SU-DHL-6 (cell line): ENCODE measurements at regions not wholly inside any gene's neighbourhood (a gene's known extent, or its start where the extent isn't known, plus 50 kb on each side); places are given as distances from the start of the nearest gene placed in this dataset.

Source experiments
- H2AFZ ChIP-seq: fragments of 200-600 bp; sonication (generic); 2 replicates; pipeline ENCODE4 v1.6.1; 2014; ENCODE audit warnings: low read depth, mild to moderate bottlenecking, moderate library complexity, mixed read lengths, antibody characterized with exemption, low read length; ENCODE audit not compliant: severe bottlenecking
- H3F3A ChIP-seq: fragments of 200-600 bp; shearing (Covaris generic); 2 replicates; pipeline ENCODE4 v1.6.0; 2016; ENCODE audit warnings: antibody characterized with exemption, mild to moderate bottlenecking; ENCODE audit not compliant: insufficient read depth
- H3K27ac ChIP-seq: fragments of 200-600 bp; sonication (generic); 2 replicates; pipeline ENCODE4 v1.5.1; 2016; ENCODE audit warnings: low read depth, mild to moderate bottlenecking, low read length, moderate library complexity, mixed read lengths
- H3K27me3 ChIP-seq: fragments of 200-600 bp; sonication (generic), shearing (Covaris generic); 2 replicates; pipeline ENCODE4 v1.6.0; 2014; ENCODE audit warnings: mild to moderate bottlenecking, low read length
- H3K36me3 ChIP-seq: fragments of 200-600 bp; sonication (generic); 2 replicates; pipeline ENCODE4 v1.6.1; 2014; ENCODE audit warnings: mild to moderate bottlenecking, low read length, mixed read lengths
- H3K4me2 ChIP-seq: fragments of 300-600, 200-600 bp; shearing (Covaris generic), sonication (generic); 2 replicates; pipeline ENCODE4 v1.6.0; 2014; ENCODE audit warnings: low read length, low read depth, mild to moderate bottlenecking; ENCODE audit not compliant: poor library complexity, severe bottlenecking
- H3K4me3 ChIP-seq: fragments of 200-600 bp; sonication (generic); 2 replicates; pipeline ENCODE4 v1.5.1; 2014; ENCODE audit warnings: antibody characterized with exemption, low read length, mild to moderate bottlenecking, mixed read lengths; ENCODE audit not compliant: insufficient read depth, poor library complexity, severe bottlenecking
- H3K79me2 ChIP-seq: fragments of 200-600 bp; sonication (generic); 2 replicates; pipeline ENCODE4 v1.6.1; 2014; ENCODE audit warnings: mild to moderate bottlenecking, low read length, moderate library complexity; ENCODE audit not compliant: insufficient read depth
- H3K9ac ChIP-seq: fragments of 200-600 bp; sonication (generic); 2 replicates; pipeline ENCODE4 v1.7.0; 2014; ENCODE audit warnings: mild to moderate bottlenecking, low read length
- H3K9me2 ChIP-seq: fragments of 200-600 bp; sonication (generic); replicated peaks from 2 replicates; pipeline ENCODE4 v1.6.1; 2014; ENCODE audit warnings: low read length; ENCODE audit not compliant: insufficient read depth
- H3K9me3 ChIP-seq: fragments of 200-600 bp; sonication (generic); 2 replicates; pipeline ENCODE4 v1.6.1; 2014; ENCODE audit warnings: low read length, mixed read lengths; ENCODE audit not compliant: insufficient read depth
- H4K20me1 ChIP-seq: fragments of 200-600 bp; sonication (generic); 2 replicates; pipeline ENCODE4 v1.6.1; 2014; ENCODE audit warnings: low read depth, mild to moderate bottlenecking, antibody characterized with exemption, low read length, moderate library complexity, mixed read lengths
- CTCF ChIP-seq: fragments of 200-600 bp; sonication (generic); IDR thresholded peaks from one replicate; pipeline ENCODE4 v1.5.1; 2017; ENCODE audit warnings: antibody characterized with exemption, mild to moderate bottlenecking, low read length, moderate library complexity; ENCODE audit not compliant: insufficient read depth, poor library complexity, severe bottlenecking
- EZH2phosphoT487 ChIP-seq: fragments of 200-600 bp; sonication (generic), shearing (Covaris generic); conservative IDR thresholded peaks from 2 replicates; pipeline ENCODE4 v1.6.1; 2018; ENCODE audit warnings: mild to moderate bottlenecking, antibody characterized with exemption, low read length, moderate library complexity, mixed read lengths

GRCh38 chr6:92757925-92758324 is 661.4 kb downstream of the EPHA7 start:
- no peak overlapping the region for H3K9ac ChIP-seq
- no peak overlapping the region for H3K27ac ChIP-seq
- no peaks in the 10 kb centered on the region for H3F3A ChIP-seq
- no peaks in the 10 kb centered on the region for H3K36me3 ChIP-seq
- TF ChIP-seq EZH2phosphoT487 (no peak), CTCF (no peak)
- no peaks in the 10 kb centered on the region for H3K79me2 ChIP-seq
- no peak overlapping the region for H2AFZ ChIP-seq
- no peak overlapping the region for H3K4me2 ChIP-seq
- no peaks in the 10 kb centered on the region for H3K27me3 ChIP-seq
- no peaks in the 10 kb centered on the region for H3K9me3 ChIP-seq
- H3K9me2 ChIP-seq = no peaks in the 10 kb centered on the region
- H4K20me1 ChIP-seq = no peaks in the 10 kb centered on the region
- no peak overlapping the region for H3K4me3 ChIP-seq

- Histone ChIP-seq H3K4me2 (no peak overlapping the region), H3K9ac (no peak overlapping the region)
- TF ChIP-seq EZH2phosphoT487 (no peak), CTCF (no peak)
Observed at GRCh38 chr6:92756912-92757311, 662.4 kb downstream of the EPHA7 start.

GRCh38 chr6:92753956-92754355 is 665.4 kb downstream of the EPHA7 start:
- Histone ChIP-seq H3F3A (no peaks in the 10 kb centered on the region), H3K4me2 (no peak overlapping the region)
- TF ChIP-seq EZH2phosphoT487 (no peak), CTCF (no peak)

More at GRCh38 chr6:92756912-92757311, 662.4 kb downstream of the EPHA7 start:
- Histone ChIP-seq H2AFZ (no peak overlapping the region), H3K9me2 (no peaks in the 10 kb centered on the region), H4K20me1 (no peaks in the 10 kb centered on the region), H3K27ac (no peak overlapping the region), H3K79me2 (no peaks in the 10 kb centered on the region), H3K9me3 (no peaks in the 10 kb centered on the region), H3K36me3 (no peaks in the 10 kb centered on the region), H3F3A (no peaks in the 10 kb centered on the region), H3K27me3 (no peaks in the 10 kb centered on the region), H3K4me3 (no peak overlapping the region)

GRCh38 chr6:92752114-92752513 is 667.2 kb downstream of the EPHA7 start:
- no peaks in the 10 kb centered on the region for H3K9me2 ChIP-seq
- H2AFZ ChIP-seq = no peak overlapping the region
- H3F3A ChIP-seq = no peaks in the 10 kb centered on the region
- H3K4me3 ChIP-seq = no peak overlapping the region
- H3K4me2 ChIP-seq = no peak overlapping the region
- no peaks in the 10 kb centered on the region for H3K27me3 ChIP-seq
- H3K27ac ChIP-seq = no peak overlapping the region
- TF ChIP-seq EZH2phosphoT487 (no peak), CTCF (no peak)
- no peaks in the 10 kb centered on the region for H3K79me2 ChIP-seq
- H3K36me3 ChIP-seq = no peaks in the 10 kb centered on the region
- no peak overlapping the region for H3K9ac ChIP-seq
- H3K9me3 ChIP-seq = no peaks in the 10 kb centered on the region
- no peaks in the 10 kb centered on the region for H4K20me1 ChIP-seq

More at GRCh38 chr6:92753956-92754355, 665.4 kb downstream of the EPHA7 start:
- Histone ChIP-seq H3K9me2 (no peaks in the 10 kb centered on the region), H4K20me1 (no peaks in the 10 kb centered on the region), H3K27ac (no peak overlapping the region), H3K36me3 (no peaks in the 10 kb centered on the region), H2AFZ (no peak overlapping the region), H3K27me3 (no peaks in the 10 kb centered on the region), H3K9ac (no peak overlapping the region), H3K4me3 (no peak overlapping the region), H3K9me3 (no peaks in the 10 kb centered on the region), H3K79me2 (no peaks in the 10 kb centered on the region)
